GM12864 (cell line): ENCODE measurements at regions not wholly inside any gene's neighbourhood (a gene's known extent, or its start where the extent isn't known, plus 50 kb on each side); places are given as distances from the start of the nearest gene placed in this dataset.

Experiments used
- DNase-seq: peaks from one replicate; pipeline ENCODE4 v3.0.0-alpha.2; 2011; ENCODE audit warnings: low read depth
- H3K4me3 ChIP-seq: 2 replicates; pipeline ENCODE4 v1.5.1; 2011; ENCODE audit warnings: mild to moderate bottlenecking, low read depth, low read length, control low read depth
- TF ChIP-seq, protein P1 (sequence below): IDR thresholded peaks from 2 replicates; pipeline ENCODE4 v1.5.1; 2011; ENCODE audit warnings: low read depth, mild to moderate bottlenecking, moderate library complexity, low read length, control low read depth, inconsistent platforms; ENCODE audit errors: missing control alignments

DNA sequence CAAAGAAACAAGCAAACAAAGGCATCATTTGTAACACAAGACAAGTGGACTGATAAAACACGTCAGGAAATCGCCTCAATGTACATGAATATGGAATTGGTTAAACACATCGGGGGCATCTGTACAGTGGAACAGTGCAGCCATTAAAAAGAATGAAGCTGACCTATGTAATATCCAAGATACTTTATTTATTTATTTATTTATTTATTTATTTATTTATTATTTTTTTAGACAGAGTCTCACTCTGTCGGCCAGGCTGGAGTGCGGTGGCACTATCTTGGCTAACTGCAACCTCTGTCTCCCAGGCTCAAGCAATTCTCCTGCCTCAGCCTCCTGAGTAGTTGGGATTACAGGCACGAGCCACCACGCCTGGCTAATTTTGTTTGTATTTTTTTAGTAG lies 75.4 kb upstream of the SLC45A1 start:
- H3K4me3 ChIP-seq: no peak overlapping the region
- DNase-seq: no peak
- TF ChIP-seq, protein P1, sequence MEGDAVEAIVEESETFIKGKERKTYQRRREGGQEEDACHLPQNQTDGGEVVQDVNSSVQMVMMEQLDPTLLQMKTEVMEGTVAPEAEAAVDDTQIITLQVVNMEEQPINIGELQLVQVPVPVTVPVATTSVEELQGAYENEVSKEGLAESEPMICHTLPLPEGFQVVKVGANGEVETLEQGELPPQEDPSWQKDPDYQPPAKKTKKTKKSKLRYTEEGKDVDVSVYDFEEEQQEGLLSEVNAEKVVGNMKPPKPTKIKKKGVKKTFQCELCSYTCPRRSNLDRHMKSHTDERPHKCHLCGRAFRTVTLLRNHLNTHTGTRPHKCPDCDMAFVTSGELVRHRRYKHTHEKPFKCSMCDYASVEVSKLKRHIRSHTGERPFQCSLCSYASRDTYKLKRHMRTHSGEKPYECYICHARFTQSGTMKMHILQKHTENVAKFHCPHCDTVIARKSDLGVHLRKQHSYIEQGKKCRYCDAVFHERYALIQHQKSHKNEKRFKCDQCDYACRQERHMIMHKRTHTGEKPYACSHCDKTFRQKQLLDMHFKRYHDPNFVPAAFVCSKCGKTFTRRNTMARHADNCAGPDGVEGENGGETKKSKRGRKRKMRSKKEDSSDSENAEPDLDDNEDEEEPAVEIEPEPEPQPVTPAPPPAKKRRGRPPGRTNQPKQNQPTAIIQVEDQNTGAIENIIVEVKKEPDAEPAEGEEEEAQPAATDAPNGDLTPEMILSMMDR: no peak

GRCh38 chr1:8241417-8242014 lies 76.4 kb upstream of the SLC45A1 start:
- no peak for DNase-seq
- no peak overlapping the region for H3K4me3 ChIP-seq
- TF ChIP-seq, protein P1: no peak

- TF ChIP-seq, protein P1: no peak
- no peak for DNase-seq
- no peak overlapping the region for H3K4me3 ChIP-seq
These were observed 78.4 kb upstream of the SLC45A1 start for GRCh38 chr1:8239306-8240023.

DNA sequence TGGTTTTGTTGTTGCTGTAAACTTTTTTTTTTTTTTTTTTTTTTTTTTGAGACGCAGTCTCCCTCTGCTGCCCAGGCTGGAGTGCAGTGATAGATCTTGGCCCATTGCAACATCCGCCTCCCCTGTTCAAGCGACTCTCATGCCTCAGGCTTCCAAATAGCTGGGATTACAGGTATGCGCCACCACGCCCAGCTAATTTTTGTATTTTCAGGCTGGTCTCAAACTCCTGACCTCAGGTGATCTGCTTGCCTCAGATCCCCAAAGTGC lies 78.9 kb upstream of the SLC45A1 start:
- H3K4me3 ChIP-seq: no peak overlapping the region
- DNase-seq: no peak

GRCh38 chr1:8238141-8239038 lies 79.5 kb upstream of the SLC45A1 start:
- TF ChIP-seq, protein P1: no peak
- H3K4me3 ChIP-seq: no peak overlapping the region
- no peak for DNase-seq

More for the DNA sequence above, 78.9 kb upstream of the SLC45A1 start:
- TF ChIP-seq, protein P1: no peak

DNA sequence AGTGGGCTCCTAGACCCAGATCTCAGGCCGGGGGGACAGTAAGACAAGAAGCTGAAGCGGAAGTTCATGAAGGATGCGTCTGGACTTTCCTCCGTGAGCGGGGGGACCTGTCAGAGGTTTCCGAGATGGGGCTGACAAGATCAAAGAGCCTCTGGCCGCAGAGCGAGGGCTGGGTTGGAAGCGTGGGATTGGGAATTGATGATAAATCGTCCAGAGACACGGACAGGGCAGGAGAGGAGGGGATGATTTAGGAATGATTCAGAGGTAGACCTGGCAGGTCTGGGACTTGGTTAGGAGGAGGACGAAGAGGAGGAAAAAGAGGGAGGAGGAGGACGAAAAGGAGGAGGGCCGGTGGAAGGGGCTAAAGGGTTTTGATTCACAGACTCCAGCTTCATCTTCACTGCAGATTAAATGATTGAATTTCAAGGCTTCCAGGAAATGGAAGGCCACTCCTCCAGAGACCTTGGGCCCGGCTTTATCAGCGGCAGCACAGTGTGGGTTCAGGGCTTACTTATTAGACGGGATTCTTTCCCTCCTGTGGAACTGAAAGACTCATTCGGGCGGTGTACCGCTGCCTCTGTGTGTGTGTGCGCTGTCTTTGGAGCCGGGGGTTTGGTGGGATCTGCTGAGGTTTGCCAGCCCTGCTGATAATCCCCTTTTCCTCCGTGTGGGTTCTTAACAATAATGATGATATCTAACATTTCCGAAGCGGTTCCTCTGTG lies 85.7 kb upstream of the SLC45A1 start:
- TF ChIP-seq, protein P1: no peak
- H3K4me3 ChIP-seq: no peak overlapping the region
- no peak for DNase-seq
